H1 (cell line): ENCODE measurements at regions not wholly inside any gene's neighbourhood (a gene's known extent, or its start where the extent isn't known, plus 50 kb on each side); places are given as distances from the start of the nearest gene placed in this dataset.

Experiments
- RXRA ChIP-seq: IDR thresholded peaks from 2 replicates; pipeline ENCODE4 v1.6.1; 2011; ENCODE audit warnings: low read depth, mild to moderate bottlenecking, low read length, moderate library complexity; ENCODE audit not compliant: insufficient read depth
- TCF12 ChIP-seq: IDR thresholded peaks from 2 replicates; pipeline ENCODE4 v1.6.1; 2011; ENCODE audit warnings: low read depth, mild to moderate bottlenecking, low read length

DNA sequence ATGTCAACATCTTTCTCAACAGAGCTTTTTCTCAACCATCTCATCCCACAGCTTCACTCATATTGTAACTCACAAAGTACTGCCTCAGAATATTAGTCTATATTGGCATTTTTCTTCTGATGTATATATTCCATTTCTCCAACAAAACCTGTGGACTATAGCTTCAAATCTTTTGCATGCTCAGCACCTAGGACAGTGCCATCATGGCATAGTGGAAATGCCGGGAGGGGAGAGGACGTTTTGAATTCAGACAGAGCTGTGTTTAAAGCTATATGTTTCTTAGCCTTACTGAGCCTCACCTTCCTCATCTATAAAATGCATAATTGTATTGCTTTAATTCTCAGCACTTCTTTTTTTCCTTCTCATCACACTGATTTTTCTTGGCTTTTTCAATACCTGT is 452.6 kb downstream of the GALC start:
- no peak for TF ChIP-seq TCF12
- no peak for TF ChIP-seq RXRA
